K562 (cell line): ENCODE measurements at regions not wholly inside any gene's neighbourhood (a gene's known extent, or its start where the extent isn't known, plus 50 kb on each side); places are given as distances from the start of the nearest gene placed in this dataset.

Source experiments
- ATAC-seq: fragments of 200-7000 bp; cut with Tn5 transposase; 3 replicates; pipeline ENCODE4 v1.9.1; 2020; ENCODE audit warnings: moderate library complexity
- BruUV-seq: library from RNA; stranded (reverse); fragments of 400-500 nt; replicated peaks from 2 replicates; lab custom pipeline; 2021; lab: Mats Ljungman, UMichigan
- CTCF ChIA-PET: fragments of 300-600 bp; formaldehyde crosslinking; extraction: SDS; loops from one replicate; lab custom pipeline; 2021; ENCODE audit warnings: low intra/inter-chr PET ratio; lab: Yijun Ruan, JAX
- POLR2A ChIA-PET: fragments of 300-600, 350-650 bp; sonication (Branson Sonifier 250); formaldehyde crosslinking; extraction: SDS; loops from one replicate; lab custom pipeline; 2021; ENCODE audit warnings: antibody characterized with exemption, inconsistent platforms; lab: Yijun Ruan, JAX
- DNase-seq, 4 experiments: peaks; one replicate each; pipeline versions ENCODE4 v3.0.0 to v3.0.0-alpha.2; 2011 to 2018; ENCODE audit warnings: low spot score in 3 of 4, mixed read lengths in 3 of 4; ENCODE audit errors: extremely low read depth in 1 of 4
- FAIRE-seq: peaks from 2 replicates; lab custom pipeline; 2011; peaks lifted over from hg19 to GRCh38; lab: Jason Lieb, UNC
- H2AFZ ChIP-seq: 2 replicates; pipeline ENCODE4 v1.6.0; 2011; ENCODE audit warnings: low read depth, low read length, control low read depth, inconsistent platforms
- H3K27ac ChIP-seq: fragments of 200-600 bp; 3 replicates; pipeline ENCODE4 v1.8.0; 2011; ENCODE audit warnings: low read depth, mild to moderate bottlenecking, control low read depth, inconsistent platforms, low read length, moderate library complexity, mixed read lengths; ENCODE audit errors: extremely low read depth
- H3K27me3 ChIP-seq, 2 experiments: fragments of 300-600 bp in 1 of 2; 2 replicates in 1 of 2; 3 replicates in 1 of 2; pipeline versions ENCODE4 v1.6.0 to v1.8.0; 2011; ENCODE audit warnings: inconsistent platforms in 2 of 2, low read length in 2 of 2, mild to moderate bottlenecking in 1 of 2, mixed read lengths in 1 of 2, moderate library complexity in 1 of 2; ENCODE audit not compliant: control insufficient read depth in 2 of 2, insufficient read depth in 2 of 2
- H3K36me3 ChIP-seq: fragments of 300-600 bp; 3 replicates; pipeline ENCODE4 v1.8.0; 2011; ENCODE audit warnings: mild to moderate bottlenecking, low read length, inconsistent platforms; ENCODE audit not compliant: control insufficient read depth, insufficient read depth
- H3K4me1 ChIP-seq, 2 experiments: fragments of 200-600 bp in 1 of 2; replicated peaks in 1 of 2; 2 replicates in 1 of 2; 3 replicates in 1 of 2; pipeline versions ENCODE4 v1.5.1 to v1.8.0; 2011; ENCODE audit warnings: inconsistent platforms in 2 of 2, low read length in 2 of 2, mild to moderate bottlenecking in 1 of 2, mixed read lengths in 1 of 2, moderate library complexity in 1 of 2; ENCODE audit not compliant: control insufficient read depth in 2 of 2, insufficient read depth in 2 of 2
- H3K4me2 ChIP-seq: 2 replicates; pipeline ENCODE4 v1.6.1; 2011; ENCODE audit warnings: low read length, control low read depth, inconsistent platforms, mixed read lengths; ENCODE audit not compliant: insufficient read depth
- H3K4me3 ChIP-seq: fragments of 200-600 bp; sonication (generic), shearing (Covaris generic); 2 replicates; pipeline ENCODE4 v1.5.1; 2016; ENCODE audit warnings: control low read depth, inconsistent platforms
- H3K79me2 ChIP-seq: fragments of 200-600 bp; 3 replicates; pipeline ENCODE4 v1.8.0; 2011; ENCODE audit warnings: low read length, inconsistent platforms; ENCODE audit not compliant: control insufficient read depth, insufficient read depth
- H3K9ac ChIP-seq, 2 experiments: 2 replicates each; pipeline versions ENCODE4 v1.6.0 to v1.6.1; 2011; ENCODE audit warnings: low read depth in 2 of 2, low read length in 2 of 2, control low read depth in 1 of 2, inconsistent platforms in 1 of 2, mild to moderate bottlenecking in 1 of 2, mixed read lengths in 1 of 2; ENCODE audit not compliant: insufficient read depth in 1 of 2
- H3K9me1 ChIP-seq: one replicate; pipeline ENCODE4 v1.6.0; 2011; ENCODE audit warnings: inconsistent platforms, mild to moderate bottlenecking, low read length, moderate library complexity; ENCODE audit not compliant: control insufficient read depth, insufficient read depth
- H3K9me3 ChIP-seq: replicated peaks from 2 replicates; pipeline ENCODE4 v1.5.1; 2011; ENCODE audit warnings: low read depth, low read length, inconsistent platforms; ENCODE audit not compliant: control insufficient read depth, insufficient read depth
- H4K20me1 ChIP-seq: replicated peaks from 2 replicates; pipeline ENCODE4 v1.6.1; 2011; ENCODE audit warnings: low read length, inconsistent platforms, mixed read lengths; ENCODE audit not compliant: control insufficient read depth, insufficient read depth
- ATF4 ChIP-seq: fragments of 450-650 bp; formaldehyde crosslinking; IDR thresholded peaks from 2 replicates; pipeline ENCODE4 v1.4.0; 2022; ENCODE audit warnings: mild to moderate bottlenecking, moderate library complexity
- DLX4 ChIP-seq: fragments of 250-450 bp; sonication (Bioruptor Pico); IDR thresholded peaks from 2 replicates; pipeline ENCODE4 v1.6.1; 2021; ENCODE audit warnings: mild to moderate bottlenecking
- HNRNPL ChIP-seq: fragments of 200-400 bp; formaldehyde crosslinking; IDR thresholded peaks from 2 replicates; pipeline ENCODE4 v1.6.1; 2017; ENCODE audit warnings: low read depth, mild to moderate bottlenecking, low read length
- MYBL2 ChIP-seq, 2 experiments: fragments of 450-650 bp in 1 of 2; sonication (generic) in 1 of 2; formaldehyde crosslinking in 1 of 2; IDR thresholded peaks; 2 replicates each; pipeline versions ENCODE4 v1.6.1 to v1.8.1; 2017 to 2022; ENCODE audit warnings: borderline replicate concordance in 1 of 2, inconsistent platforms in 1 of 2, low read depth in 1 of 2, mild to moderate bottlenecking in 1 of 2, missing genetic modification reagents in 1 of 2, moderate library complexity in 1 of 2
- POLR3A ChIP-seq: IDR thresholded peaks from 2 replicates; pipeline ENCODE4 v1.6.1; 2011; ENCODE audit warnings: borderline replicate concordance, mild to moderate bottlenecking, moderate library complexity; ENCODE audit not compliant: insufficient read length, insufficient read depth; ENCODE audit errors: extremely low read depth
- PTRF ChIP-seq: fragments of 450-650 bp; IDR thresholded peaks from 2 replicates; pipeline ENCODE4 v1.6.1; 2016; ENCODE audit warnings: mild to moderate bottlenecking, missing genetic modification characterization, missing compliant biosample characterization
- SMAD2 ChIP-seq: fragments of 150-350 bp; IDR thresholded peaks from 2 replicates; pipeline ENCODE4 v1.6.1; 2014; ENCODE audit warnings: low read depth, mild to moderate bottlenecking, low read length
- SRSF9 ChIP-seq: fragments of 200-400 bp; formaldehyde crosslinking; IDR thresholded peaks from 2 replicates; pipeline ENCODE4 v1.6.1; 2017; ENCODE audit warnings: low read depth, low read length, borderline replicate concordance
- TFE3 ChIP-seq: fragments of 450-650 bp; formaldehyde crosslinking; IDR thresholded peaks from 2 replicates; pipeline ENCODE4 v1.4.0; 2020; ENCODE audit warnings: mild to moderate bottlenecking, mixed read lengths
- TRIM28 ChIP-seq: fragments of 450-650 bp; IDR thresholded peaks from 2 replicates; pipeline ENCODE4 v1.6.1; 2017
- ZFP36 ChIP-seq: fragments of 150-350 bp; IDR thresholded peaks from 2 replicates; pipeline ENCODE4 v1.6.1; 2018; ENCODE audit warnings: low read length, low read depth; ENCODE audit not compliant: partially characterized antibody
- ZNF124 ChIP-seq: sonication (generic); formaldehyde crosslinking; IDR thresholded peaks from 2 replicates; pipeline ENCODE4 v1.8.1; 2022; ENCODE audit warnings: missing genetic modification reagents
- ZNF23 ChIP-seq: fragments of 250-450 bp; sonication (Bioruptor Pico); IDR thresholded peaks from 2 replicates; pipeline ENCODE4 v1.4.0; 2020; ENCODE audit warnings: mild to moderate bottlenecking
- ZNF239 ChIP-seq: fragments of 250-450 bp; sonication (Bioruptor Pico); IDR thresholded peaks from 2 replicates; pipeline ENCODE4 v1.4.0; 2020; ENCODE audit warnings: mild to moderate bottlenecking
- ZNF398 ChIP-seq: fragments of 250-450 bp; sonication (Bioruptor Pico); IDR thresholded peaks from 2 replicates; pipeline ENCODE4 v1.8.0; 2021; ENCODE audit warnings: moderate library complexity, mild to moderate bottlenecking, inconsistent platforms
- ZNF551 ChIP-seq: fragments of 250-450 bp; sonication (Bioruptor Pico); IDR thresholded peaks from 2 replicates; pipeline ENCODE4 v1.5.0; 2021; ENCODE audit warnings: mild to moderate bottlenecking, moderate library complexity
- ZNF644 ChIP-seq: fragments of 200-800 bp; sonication (Bioruptor generic); IDR thresholded peaks from 2 replicates; pipeline ENCODE4 v1.6.1; 2016; ENCODE audit warnings: low read depth, missing genetic modification characterization, missing compliant biosample characterization
- ZNF785 ChIP-seq: fragments of 250-450 bp; sonication (Bioruptor Pico); IDR thresholded peaks from 2 replicates; pipeline ENCODE4 v1.4.0; 2020; ENCODE audit warnings: mild to moderate bottlenecking
- ZZZ3 ChIP-seq: fragments of 450-650 bp; IDR thresholded peaks from 2 replicates; pipeline ENCODE4 v1.6.1; 2016; ENCODE audit warnings: antibody characterized with exemption, mild to moderate bottlenecking, moderate library complexity
- WGBS: fragments of 100-300 bp; shearing (Covaris generic); methylation state at CpG from one replicate; pipeline ENCODE4 v1.1.6; 2016; ENCODE audit warnings: low coverage, mixed read lengths; ENCODE audit not compliant: insufficient coverage; ENCODE audit errors: missing lambda C conversion rate; 5-methylcytosine and 5-hydroxymethylcytosine counted together
- in situ Hi-C: fragments of 300-500 bp; cut with MboI; formaldehyde crosslinking; loops from 4 replicates; pipeline ENCODE4 v1.15.0; 2018; ENCODE audit warnings: inconsistent platforms, mixed read lengths
- intact Hi-C: fragments of 100-400 bp; cut with micrococcal nuclease; formaldehyde crosslinking; loops from 2 replicates; pipeline ENCODE4 v1.14.2; 2022

GRCh38 chr1:199264911-199265310, 626.1 kb downstream of the PTPRC start (continued):
- TF ChIP-seq TRIM28 (no peak), PTRF (tag) (no peak), HNRNPL (no peak), MYBL2 (IDR thresholded peaks at IDR 0.05; ENCODE audit: low read depth) (no peak), MYBL2 (CRISPR knock-in tag; IDR thresholded peaks at IDR 0.05; ENCODE audit: borderline replicate concordance) (no peak)

- Histone ChIP-seq H3K9me3 (no peaks in the 10 kb centered on the region; the same call in 1 of the 2 replicates), H3K9me1 (no peaks in the 10 kb centered on the region), H3K4me3 (no peak overlapping the region), H3K9ac (no peak overlapping the region), H3K4me1 (no peaks in the 10 kb centered on the region), H3K27me3 (no peaks in the 10 kb centered on the region), H3K27ac (no peak overlapping the region), H2AFZ (no peak overlapping the region), H4K20me1 (no peaks in the 10 kb centered on the region), H3K4me2 (no peak overlapping the region), H3K79me2 (no peaks in the 10 kb centered on the region), H3K36me3 (no peaks in the 10 kb centered on the region)
- in situ Hi-C loops: no loop called here
- 0% methylated on average over 3 of the region's 3 CpGs for WGBS
- CTCF ChIA-PET: no interaction called here
- POLR2A ChIA-PET: no interaction called here
- no TSS peak for BruUV-seq
- ATAC-seq (no peak), FAIRE-seq (no peak), DNase-seq (no peak)
- intact Hi-C loops: no loop called here
- TF ChIP-seq DLX4 (CRISPR knock-in tag): no peak
- TF ChIP-seq TFE3 (CRISPR knock-in tag): no peak
- no peak for TF ChIP-seq ZNF551 (CRISPR knock-in tag)
- no peak for TF ChIP-seq SMAD2
- TF ChIP-seq ZNF239 (CRISPR knock-in tag): no peak
- no peak for TF ChIP-seq POLR3A
- no peak for TF ChIP-seq SRSF9
- no peak for TF ChIP-seq ZNF398 (CRISPR knock-in tag)
- TF ChIP-seq ZNF785 (CRISPR knock-in tag): no peak
- TF ChIP-seq ATF4 (CRISPR knock-in tag): no peak
- TF ChIP-seq ZFP36: no peak
- no peak for TF ChIP-seq ZNF644
- TF ChIP-seq ZNF23 (CRISPR knock-in tag): no peak
- TF ChIP-seq ZZZ3: no peak
- TF ChIP-seq ZNF124 (CRISPR knock-in tag): no peak
These were observed 626.5 kb downstream of the PTPRC start for GRCh38 chr1:199265319-199265718.
